HG02973 (cell line): ENCODE measurements at regions not wholly inside any gene's neighbourhood (a gene's known extent, or its start where the extent isn't known, plus 50 kb on each side); places are given as distances from the start of the nearest gene placed in this dataset.
"Not testable (repeated sequence)": the region's sequence is repeated elsewhere in the genome, so short reads cannot be mapped to it uniquely, and the experiment has no call there.

ENCODE experiments used
- ATAC-seq: cut with Tn5 transposase; IDR thresholded peaks from one replicate; pipeline ENCODE4 v1.9.1; 2021; ENCODE audit warnings: moderate library complexity; ENCODE audit not compliant: unreplicated experiment

DNA sequence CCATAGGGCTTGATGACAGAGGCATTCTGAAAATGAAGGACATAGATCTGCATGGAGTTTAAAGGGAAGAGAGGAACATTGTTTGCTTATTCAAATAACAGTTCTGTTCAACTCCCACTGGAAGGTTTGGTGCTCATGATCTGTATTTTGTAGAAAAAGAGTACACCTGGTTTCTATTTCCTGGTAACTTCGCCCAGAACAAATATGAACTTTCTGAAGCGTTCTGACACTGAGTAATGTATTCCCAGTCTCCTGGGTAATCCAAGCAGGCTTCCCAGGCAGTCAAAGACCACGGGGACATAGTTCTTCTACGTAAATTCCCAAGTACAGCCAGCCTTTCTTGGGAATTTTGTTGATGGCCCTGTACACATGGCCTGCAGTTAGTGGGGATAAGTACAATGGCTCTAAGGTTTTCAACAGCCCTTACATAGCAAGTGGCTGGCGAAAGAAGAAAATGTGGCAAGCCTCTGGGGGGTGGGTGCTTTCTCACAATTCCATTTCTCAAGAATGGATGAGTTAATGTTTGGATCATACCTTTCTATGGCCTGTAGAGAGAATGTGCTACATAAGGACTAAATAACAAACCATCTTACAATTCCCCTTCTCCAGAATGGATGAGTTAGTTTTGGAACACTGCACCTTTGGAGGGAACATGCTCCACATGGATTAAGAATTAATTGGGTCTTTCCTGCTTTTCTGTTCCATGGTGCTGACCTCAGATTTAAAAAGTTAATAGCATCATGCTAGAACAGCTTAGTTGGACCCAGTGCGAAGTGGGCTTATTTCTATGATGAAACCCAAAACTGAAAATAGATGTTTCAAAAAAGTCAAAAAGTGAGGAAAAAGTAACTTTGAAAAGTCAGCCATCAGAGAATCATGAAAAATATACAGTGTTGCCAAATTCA, 52.7 kb downstream of the COL6A6 start:
- no peak for ATAC-seq

GRCh38 chr3:130572769-130573168, 55.8 kb downstream of the COL6A6 start:
- ATAC-seq: no peak

- ATAC-seq: no peak
These were observed 59.6 kb downstream of the COL6A6 start for GRCh38 chr3:130576375-130577266.

- ATAC-seq: peak; percentile 86
These were observed 65.6 kb downstream of the COL6A6 start for GRCh38 chr3:130582457-130583153.

GRCh38 chr3:130594749-130595148, 77.8 kb downstream of the COL6A6 start:
- not testable (repeated sequence) for ATAC-seq

GRCh38 chr3:130596484-130596883, 79.5 kb downstream of the COL6A6 start:
- ATAC-seq: no peak

- no peak for ATAC-seq
These were observed 84.5 kb downstream of the COL6A6 start for GRCh38 chr3:130601442-130601971.

- no peak for ATAC-seq
These were observed 87.8 kb downstream of the COL6A6 start for GRCh38 chr3:130604806-130605205.

DNA sequence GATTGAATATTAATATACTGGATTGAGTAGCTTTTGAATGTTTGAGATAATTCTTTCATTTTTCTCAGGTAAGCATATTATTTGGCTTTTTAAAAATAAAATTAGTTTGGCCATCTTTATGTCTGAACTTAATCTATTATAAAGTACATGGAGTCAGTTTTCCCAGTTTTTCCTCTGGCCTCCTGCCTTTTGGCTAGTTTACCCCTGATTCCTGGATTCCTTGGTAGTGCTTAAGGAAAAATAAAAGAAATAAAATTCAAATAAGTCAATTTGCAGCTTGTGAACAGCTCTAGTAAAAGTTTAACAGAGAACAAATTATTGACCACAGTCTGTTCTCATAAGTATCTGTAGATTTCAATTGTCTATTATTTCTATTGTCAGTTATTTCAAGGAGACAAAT, 89.4 kb downstream of the COL6A6 start:
- no peak for ATAC-seq

GRCh38 chr3:130607553-130608154, 90.7 kb downstream of the COL6A6 start:
- ATAC-seq: no peak

- no peak for ATAC-seq
These were observed 92.4 kb downstream of the COL6A6 start for GRCh38 chr3:130609166-130609979.

DNA sequence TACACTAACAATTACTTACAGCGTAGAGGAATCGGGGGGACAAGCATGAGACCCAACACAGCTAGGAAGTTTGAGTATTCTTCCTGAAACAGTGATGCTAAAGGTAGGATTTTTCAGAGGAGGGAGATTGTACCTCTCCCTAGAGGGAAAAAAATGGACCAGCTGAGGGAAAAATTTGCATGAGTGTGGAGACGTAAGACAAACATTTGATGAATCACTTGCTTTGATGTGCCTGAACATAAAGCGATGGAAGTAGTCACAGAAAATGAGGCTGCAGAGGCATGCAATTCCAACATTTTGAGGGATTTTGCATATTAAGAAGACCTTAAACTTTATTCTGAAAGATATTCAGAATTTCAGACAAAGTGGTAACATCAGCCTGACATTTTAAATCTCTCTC, 102.2 kb downstream of the COL6A6 start:
- ATAC-seq: no peak

GRCh38 chr3:130621824-130622223, 104.8 kb downstream of the COL6A6 start:
- ATAC-seq: no peak

GRCh38 chr3:130626049-130626448, 109.1 kb downstream of the COL6A6 start:
- ATAC-seq: no peak

- ATAC-seq: no peak
These were observed 110.3 kb downstream of the COL6A6 start for GRCh38 chr3:130627143-130627855.

GRCh38 chr3:130627882-130628281, 110.9 kb downstream of the COL6A6 start:
- ATAC-seq: no peak
